ENCODE measurements at regions not wholly inside any gene's neighbourhood (a gene's known extent, or its start where the extent isn't known, plus 50 kb on each side); places are given as distances from the start of the nearest gene placed in this dataset.

- Mint-ChIP-seq H3K4me1 (no peaks in the 10 kb centered on the region), H3K27ac (no peak overlapping the region), H3K4me3 (no peak overlapping the region), H3K9me3 (no peaks in the 10 kb centered on the region), H3K27me3 (ENCODE audit: low read depth in 2 of 2) (peaks cover 13 to 59% of the 10 kb centered on the region in 2 donors), H3K36me3 (no peaks in the 10 kb centered on the region)
- H3K27ac ChIP-seq (ENCODE audit: low read length): no peak overlapping the region
- intact Hi-C loops (cut with micrococcal nuclease): no loop called here
- TF ChIP-seq CTCF (IDR thresholded peaks at IDR 0.05): no peak
- H3K36me3 ChIP-seq (ENCODE audit: control insufficient read depth, insufficient read depth, low read length): no peaks in the 10 kb centered on the region
- H3K9me3 ChIP-seq (ENCODE audit: control insufficient read depth, insufficient read depth, low read length): no peaks in the 10 kb centered on the region
- ATAC-seq (no peak), DNase-seq (no peak)
- H3K4me1 ChIP-seq (ENCODE audit: control insufficient read depth, insufficient read depth, low read length): no peaks in the 10 kb centered on the region
- 93% methylated on average over 5 of the region's 5 CpGs for WGBS (ENCODE audit: insufficient coverage)
- H3K4me3 ChIP-seq (ENCODE audit: low read length): no peak overlapping the region
- no peaks in the 10 kb centered on the region for H3K27me3 ChIP-seq (ENCODE audit: control insufficient read depth, insufficient read depth, low read length)
Measured at GRCh38 chr2:161039071-161039470, 121.2 kb upstream of the TANK start.

- Histone ChIP-seq H3K4me3 (ENCODE audit: low read length) (no peak overlapping the region), H3K27ac (ENCODE audit: low read length) (no peak overlapping the region), H3K9me3 (ENCODE audit: control insufficient read depth, insufficient read depth, low read length) (no peaks in the 10 kb centered on the region), H3K36me3 (ENCODE audit: control insufficient read depth, insufficient read depth, low read length) (no peaks in the 10 kb centered on the region), H3K27me3 (ENCODE audit: control insufficient read depth, insufficient read depth, low read length) (no peaks in the 10 kb centered on the region), H3K4me1 (ENCODE audit: control insufficient read depth, insufficient read depth, low read length) (no peaks in the 10 kb centered on the region)
- no peak for TF ChIP-seq CTCF (IDR thresholded peaks at IDR 0.05)
- H3K36me3 Mint-ChIP-seq: no peaks in the 10 kb centered on the region
- DNase-seq (no peak), ATAC-seq (no peak)
- H3K9me3 Mint-ChIP-seq: no peaks in the 10 kb centered on the region
- H3K27me3 Mint-ChIP-seq (ENCODE audit: low read depth in 2 of 2): peaks cover 23 to 52% of the 10 kb centered on the region in 2 donors
- H3K4me1 Mint-ChIP-seq: no peaks in the 10 kb centered on the region
- no peak overlapping the region for H3K4me3 Mint-ChIP-seq
- intact Hi-C loops (cut with micrococcal nuclease): no loop called here
- 58% methylated on average over 2 of the region's 2 CpGs for WGBS (ENCODE audit: insufficient coverage)
- no peak overlapping the region for H3K27ac Mint-ChIP-seq
Measured at GRCh38 chr2:161041356-161041755, 118.9 kb upstream of the TANK start.

GRCh38 chr2:161042990-161043625 lies 117.1 kb upstream of the TANK start:
- Mint-ChIP-seq H3K27me3 (ENCODE audit: low read depth in 2 of 2) (peaks cover 25 to 42% of the 10 kb centered on the region in 2 donors), H3K4me1 (no peaks in the 10 kb centered on the region), H3K27ac (no peak overlapping the region), H3K36me3 (no peaks in the 10 kb centered on the region), H3K4me3 (no peak overlapping the region), H3K9me3 (no peaks in the 10 kb centered on the region)
- 67% methylated on average over 1 of the region's 2 CpGs for WGBS (ENCODE audit: insufficient coverage)
- TF ChIP-seq CTCF (IDR thresholded peaks at IDR 0.05): no peak
- ATAC-seq (no peak), DNase-seq (no peak)
- no peaks in the 10 kb centered on the region for H3K4me1 ChIP-seq (ENCODE audit: control insufficient read depth, insufficient read depth, low read length)
- no peak overlapping the region for H3K27ac ChIP-seq (ENCODE audit: low read length)
- peaks cover 6% of the 10 kb centered on the region for H3K27me3 ChIP-seq (ENCODE audit: control insufficient read depth, insufficient read depth, low read length)
- H3K4me3 ChIP-seq (ENCODE audit: low read length): no peak overlapping the region
- H3K9me3 ChIP-seq (ENCODE audit: control insufficient read depth, insufficient read depth, low read length): no peaks in the 10 kb centered on the region
- intact Hi-C loops (cut with micrococcal nuclease): no loop called here
- H3K36me3 ChIP-seq (ENCODE audit: control insufficient read depth, insufficient read depth, low read length): no peaks in the 10 kb centered on the region

All from natural killer cell (primary cell).